NCI-H526 treated with DMSO at 0.1 percent for 48 hours (cell line): ENCODE measurements at regions not wholly inside any gene's neighbourhood (a gene's known extent, or its start where the extent isn't known, plus 50 kb on each side); places are given as distances from the start of the nearest gene placed in this dataset.
"Not testable (repeated sequence)": the region's sequence is repeated elsewhere in the genome, so short reads cannot be mapped to it uniquely, and the experiment has no call there.

Experiments
- DNase-seq: peaks from one replicate; lab custom pipeline; 2025; lab: John Stamatoyannopoulos, UW

GRCh38 chr20:30899370-30900079 is 357.9 kb upstream of the DEFB115 start:
- DNase-seq = not testable (repeated sequence)

- DNase-seq = not testable (repeated sequence)
These were observed 357.3 kb upstream of the DEFB115 start for GRCh38 chr20:30900080-30900719.

GRCh38 chr20:30905231-30905630 is 352.2 kb upstream of the DEFB115 start:
- not testable (repeated sequence) for DNase-seq

- no peak for DNase-seq
These were observed 346.3 kb upstream of the DEFB115 start for GRCh38 chr20:30910937-30911725.

GRCh38 chr20:30911832-30912660 is 345.4 kb upstream of the DEFB115 start:
- DNase-seq = peak; percentile 16

GRCh38 chr20:30912661-30913026 is 344.8 kb upstream of the DEFB115 start:
- not testable (repeated sequence) for DNase-seq

- DNase-seq = not testable (repeated sequence)
These were observed 341.1 kb upstream of the DEFB115 start for GRCh38 chr20:30916404-30916803.

GRCh38 chr20:30919514-30920188 is 337.8 kb upstream of the DEFB115 start:
- no peak for DNase-seq

- no peak for DNase-seq
These were observed 336.0 kb upstream of the DEFB115 start for GRCh38 chr20:30921286-30922071.

GRCh38 chr20:30922129-30922528 is 335.3 kb upstream of the DEFB115 start:
- no peak for DNase-seq

- DNase-seq = no peak
These were observed 319.7 kb upstream of the DEFB115 start for GRCh38 chr20:30937790-30938189.

GRCh38 chr20:30949761-30950160 is 307.7 kb upstream of the DEFB115 start:
- no peak for DNase-seq

- DNase-seq = not testable (repeated sequence)
These were observed 306.4 kb upstream of the DEFB115 start for GRCh38 chr20:30951088-30951487.

GRCh38 chr20:30956649-30957048 is 300.8 kb upstream of the DEFB115 start:
- not testable (repeated sequence) for DNase-seq

GRCh38 chr20:30959208-30959607 is 298.3 kb upstream of the DEFB115 start:
- DNase-seq = not testable (repeated sequence)

GRCh38 chr20:30963591-30963990 is 293.9 kb upstream of the DEFB115 start:
- no peak for DNase-seq

GRCh38 chr20:30975859-30976258 is 281.6 kb upstream of the DEFB115 start:
- DNase-seq = not testable (repeated sequence)

GRCh38 chr20:30985386-30985785 is 272.1 kb upstream of the DEFB115 start:
- no peak for DNase-seq
